Muscle of leg (tissue), 3 donors: ENCODE measurements at regions not wholly inside any gene's neighbourhood (a gene's known extent, or its start where the extent isn't known, plus 50 kb on each side); places are given as distances from the start of the nearest gene placed in this dataset.

Experiments used
- DNase-seq: peaks from one replicate; pipeline ENCODE4 v3.0.0; 2013
- H3K27ac ChIP-seq: one replicate; pipeline ENCODE4 v1.5.1; 2013; ENCODE audit warnings: mild to moderate bottlenecking, low read length, control low read depth
- H3K27me3 ChIP-seq: one replicate; pipeline ENCODE4 v1.6.1; 2013; ENCODE audit warnings: low read length; ENCODE audit not compliant: control insufficient read depth, insufficient read depth
- H3K36me3 ChIP-seq: one replicate; pipeline ENCODE4 v1.6.1; 2013; ENCODE audit warnings: low read length; ENCODE audit not compliant: control insufficient read depth, insufficient read depth
- H3K4me1 ChIP-seq: one replicate; pipeline ENCODE4 v1.6.1; 2013; ENCODE audit warnings: low read length; ENCODE audit not compliant: control insufficient read depth, insufficient read depth
- H3K4me3 ChIP-seq: one replicate; pipeline ENCODE4 v1.5.1; 2013; ENCODE audit warnings: low read length, control low read depth
- H3K9me3 ChIP-seq: replicated peaks from 2 replicates; pipeline ENCODE4 v1.6.1; 2013; ENCODE audit warnings: low read depth, low read length; ENCODE audit not compliant: control insufficient read depth
- WGBS: methylation state at CpG from one replicate; pipeline ENCODE4 v1.1.5; 2013; ENCODE audit warnings: missing lambda C conversion rate; ENCODE audit not compliant: insufficient coverage; 5-methylcytosine and 5-hydroxymethylcytosine counted together

GRCh38 chr2:120883607-120884440 is 148.2 kb downstream of the GLI2 start:
- H3K27me3 ChIP-seq: peaks cover 3% of the 10 kb centered on the region
- H3K27ac ChIP-seq: no peak overlapping the region
- no peaks in the 10 kb centered on the region for H3K36me3 ChIP-seq
- H3K4me3 ChIP-seq: no peak overlapping the region
- 73% methylated on average over 7 of the region's 15 CpGs for WGBS
- H3K4me1 ChIP-seq: peaks cover 77% of the 10 kb centered on the region
- H3K9me3 ChIP-seq: no peaks in the 10 kb centered on the region
- no peak for DNase-seq

GRCh38 chr2:120884472-120885290 is 149.0 kb downstream of the GLI2 start:
- Histone ChIP-seq H3K27me3 (no peaks in the 10 kb centered on the region), H3K4me1 (peaks cover 68% of the 10 kb centered on the region), H3K27ac (peak overlapping the region; percentile 43), H3K4me3 (no peak overlapping the region), H3K36me3 (no peaks in the 10 kb centered on the region), H3K9me3 (no peaks in the 10 kb centered on the region)
- 66% methylated on average over 12 of the region's 16 CpGs for WGBS
- DNase-seq: no peak

- Histone ChIP-seq H3K36me3 (no peaks in the 10 kb centered on the region), H3K4me3 (no peak overlapping the region), H3K27ac (peak overlapping the region; percentile 43), H3K9me3 (no peaks in the 10 kb centered on the region), H3K27me3 (no peaks in the 10 kb centered on the region), H3K4me1 (peaks cover 62% of the 10 kb centered on the region)
- WGBS: 26% methylated on average over 5 of the region's 11 CpGs
- peak; percentile 74 for DNase-seq
These were observed 149.7 kb downstream of the GLI2 start for GRCh38 chr2:120885321-120885720.

GRCh38 chr2:120885749-120886148 is 150.1 kb downstream of the GLI2 start:
- H3K4me1 ChIP-seq: peaks cover 60% of the 10 kb centered on the region
- no CpG with 5 or more reads among the region's 4 CpGs for WGBS
- peak overlapping the region; percentile 43 for H3K27ac ChIP-seq

GRCh38 chr2:120886534-120887319 is 151.1 kb downstream of the GLI2 start:
- H3K27me3 ChIP-seq: no peaks in the 10 kb centered on the region
- no peaks in the 10 kb centered on the region for H3K9me3 ChIP-seq
- no peak overlapping the region for H3K4me3 ChIP-seq
- H3K27ac ChIP-seq: peak overlapping the region; percentile 10
- WGBS: 48% methylated on average over 14 of the region's 18 CpGs
- H3K4me1 ChIP-seq: peaks cover 61% of the 10 kb centered on the region
- DNase-seq: peak; percentile 54
- no peaks in the 10 kb centered on the region for H3K36me3 ChIP-seq

More at GRCh38 chr2:120885749-120886148, 150.1 kb downstream of the GLI2 start:
- Histone ChIP-seq H3K4me3 (no peak overlapping the region), H3K36me3 (no peaks in the 10 kb centered on the region), H3K9me3 (no peaks in the 10 kb centered on the region), H3K27me3 (no peaks in the 10 kb centered on the region)
- no peak for DNase-seq

GRCh38 chr2:120887320-120887697 is 151.6 kb downstream of the GLI2 start:
- Histone ChIP-seq H3K36me3 (peaks cover 3% of the 10 kb centered on the region), H3K27me3 (peaks cover 3% of the 10 kb centered on the region), H3K9me3 (no peaks in the 10 kb centered on the region), H3K27ac (no peak overlapping the region), H3K4me3 (no peak overlapping the region), H3K4me1 (peaks cover 61% of the 10 kb centered on the region)
- DNase-seq: no peak
- WGBS: 72% methylated on average over 8 of the region's 11 CpGs

- Histone ChIP-seq H3K4me1 (peaks cover 62% of the 10 kb centered on the region), H3K4me3 (no peak overlapping the region), H3K27ac (peak overlapping the region; percentile 30), H3K27me3 (peaks cover 4% of the 10 kb centered on the region), H3K36me3 (peaks cover 3% of the 10 kb centered on the region), H3K9me3 (no peaks in the 10 kb centered on the region)
- 62% methylated on average over 14 of the region's 14 CpGs for WGBS
- DNase-seq: peak; percentile 38
These were observed 152.1 kb downstream of the GLI2 start for GRCh38 chr2:120887741-120888231.

GRCh38 chr2:120888851-120889250 is 153.2 kb downstream of the GLI2 start:
- H3K27me3 ChIP-seq: peaks cover 4% of the 10 kb centered on the region
- H3K4me1 ChIP-seq: peaks cover 71% of the 10 kb centered on the region
- no peak for DNase-seq
- WGBS: 93% methylated on average over 6 of the region's 10 CpGs
- H3K9me3 ChIP-seq: no peaks in the 10 kb centered on the region
- no peak overlapping the region for H3K27ac ChIP-seq
- H3K4me3 ChIP-seq: no peak overlapping the region
- peaks cover 3% of the 10 kb centered on the region for H3K36me3 ChIP-seq

GRCh38 chr2:120889936-120890335 is 154.3 kb downstream of the GLI2 start:
- peaks cover 4% of the 10 kb centered on the region for H3K27me3 ChIP-seq
- no peak overlapping the region for H3K27ac ChIP-seq
- H3K4me1 ChIP-seq: peaks cover 71% of the 10 kb centered on the region
- H3K4me3 ChIP-seq: no peak overlapping the region
- no peak for DNase-seq
- no peaks in the 10 kb centered on the region for H3K9me3 ChIP-seq
- H3K36me3 ChIP-seq: peaks cover 3% of the 10 kb centered on the region
- WGBS: 89% methylated on average over 2 of the region's 3 CpGs
